GM19452 (cell line): ENCODE measurements at regions not wholly inside any gene's neighbourhood (a gene's known extent, or its start where the extent isn't known, plus 50 kb on each side); places are given as distances from the start of the nearest gene placed in this dataset.
"Not testable (repeated sequence)": the region's sequence is repeated elsewhere in the genome, so short reads cannot be mapped to it uniquely, and the experiment has no call there.

Source experiments
- ATAC-seq: cut with Tn5 transposase; IDR thresholded peaks from one replicate; pipeline ENCODE4 v1.9.1; 2021; ENCODE audit not compliant: unreplicated experiment

- no peak for ATAC-seq
Observed at GRCh38 chr4:111115881-111116280, 493.0 kb upstream of the PITX2 start.

- ATAC-seq = no peak
Observed at GRCh38 chr4:111120191-111120590, 497.3 kb upstream of the PITX2 start.

GRCh38 chr4:111126340-111126739 is 503.5 kb upstream of the PITX2 start:
- no peak for ATAC-seq

GRCh38 chr4:111127841-111128240 is 505.0 kb upstream of the PITX2 start:
- no peak for ATAC-seq

GRCh38 chr4:111128327-111128726 is 505.4 kb upstream of the PITX2 start:
- no peak for ATAC-seq

GRCh38 chr4:111136438-111136837 is 513.6 kb upstream of the PITX2 start:
- ATAC-seq = no peak

GRCh38 chr4:111136967-111137366 is 514.1 kb upstream of the PITX2 start:
- ATAC-seq = no peak

- no peak for ATAC-seq
Observed at GRCh38 chr4:111143510-111143909, 520.6 kb upstream of the PITX2 start.

- no peak for ATAC-seq
Observed at GRCh38 chr4:111154934-111155333, 532.1 kb upstream of the PITX2 start.

GRCh38 chr4:111164556-111164955 is 541.7 kb upstream of the PITX2 start:
- ATAC-seq = not testable (repeated sequence)

- ATAC-seq = no peak
Observed at GRCh38 chr4:111174331-111174730, 551.5 kb upstream of the PITX2 start.

- no peak for ATAC-seq
Observed at GRCh38 chr4:111178231-111178630, 555.4 kb upstream of the PITX2 start.

GRCh38 chr4:111187108-111187507 is 564.2 kb upstream of the PITX2 start:
- ATAC-seq = no peak

- ATAC-seq = no peak
Observed at GRCh38 chr4:111198446-111198845, 575.6 kb upstream of the PITX2 start.

GRCh38 chr4:111204797-111205196 is 581.9 kb upstream of the PITX2 start:
- ATAC-seq = no peak

- no peak for ATAC-seq
Observed at GRCh38 chr4:111208970-111209369, 586.1 kb upstream of the PITX2 start.

GRCh38 chr4:111209706-111210105 is 586.8 kb upstream of the PITX2 start:
- no peak for ATAC-seq

- no peak for ATAC-seq
Observed at GRCh38 chr4:111210595-111210994, 587.7 kb upstream of the PITX2 start.

- no peak for ATAC-seq
Observed at GRCh38 chr4:111213531-111213930, 590.7 kb upstream of the PITX2 start.

- ATAC-seq = no peak
Observed at GRCh38 chr4:111214371-111214770, 591.5 kb upstream of the PITX2 start.

GRCh38 chr4:111215755-111216154 is 592.9 kb upstream of the PITX2 start:
- no peak for ATAC-seq

- no peak for ATAC-seq
Observed at GRCh38 chr4:111216791-111217190, 593.9 kb upstream of the PITX2 start.

GRCh38 chr4:111221371-111221770 is 598.5 kb upstream of the PITX2 start:
- ATAC-seq = no peak

- no peak for ATAC-seq
Observed at GRCh38 chr4:111228396-111228795, 605.5 kb upstream of the PITX2 start.
